DMS53 treated with DMSO at 0.1 percent for 48 hours (cell line): ENCODE measurements at regions not wholly inside any gene's neighbourhood (a gene's known extent, or its start where the extent isn't known, plus 50 kb on each side); places are given as distances from the start of the nearest gene placed in this dataset.
A peak's percentile ranks its signal among the peaks of the same experiment; 100 is the strongest.
"Not testable (repeated sequence)": the region's sequence is repeated elsewhere in the genome, so short reads cannot be mapped to it uniquely, and the experiment has no call there.

Source experiments
- DNase-seq: peaks from one replicate; lab custom pipeline; 2025; ENCODE audit not compliant: unreplicated experiment; lab: John Stamatoyannopoulos, UW

DNA sequence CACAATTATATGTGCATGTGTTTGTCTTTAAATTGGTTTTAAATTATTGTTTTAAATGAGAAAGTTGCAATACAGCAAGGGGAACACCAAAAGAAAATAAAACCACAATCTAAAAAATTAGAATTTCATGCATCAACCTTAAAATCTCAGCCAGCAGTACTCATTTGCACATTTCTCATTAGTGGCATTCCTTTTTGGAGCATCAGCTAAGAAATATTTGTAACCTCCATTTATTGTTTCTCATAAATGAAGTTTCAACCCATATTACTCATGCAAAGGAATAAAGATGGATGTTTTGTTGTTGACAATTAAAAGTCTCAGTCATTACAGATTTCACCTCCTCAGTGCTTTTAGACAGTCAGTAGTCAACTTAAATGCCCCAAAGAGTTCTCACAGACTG is 160.1 kb downstream of the TBX15 start:
- no peak for DNase-seq

DNA sequence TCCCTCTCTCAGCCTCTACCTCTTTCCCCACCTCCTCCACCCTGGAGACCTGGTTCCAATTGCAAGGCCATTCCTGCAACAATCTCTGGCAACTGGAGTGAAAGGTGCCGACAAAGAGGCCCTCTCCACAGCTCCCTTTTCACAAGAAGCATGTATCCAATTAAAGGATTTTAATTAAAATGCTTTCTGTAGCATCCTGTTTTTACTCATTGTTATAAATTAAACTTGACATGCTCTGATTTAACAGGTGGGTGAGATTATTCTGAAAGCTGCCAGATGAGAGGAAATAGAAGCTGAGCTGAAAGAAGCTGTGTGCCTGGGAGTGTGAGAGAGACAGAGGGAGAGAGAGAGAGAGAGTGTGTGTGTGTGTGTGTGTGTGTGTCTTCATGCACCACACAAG is 160.5 kb downstream of the TBX15 start:
- DNase-seq: no peak

DNA sequence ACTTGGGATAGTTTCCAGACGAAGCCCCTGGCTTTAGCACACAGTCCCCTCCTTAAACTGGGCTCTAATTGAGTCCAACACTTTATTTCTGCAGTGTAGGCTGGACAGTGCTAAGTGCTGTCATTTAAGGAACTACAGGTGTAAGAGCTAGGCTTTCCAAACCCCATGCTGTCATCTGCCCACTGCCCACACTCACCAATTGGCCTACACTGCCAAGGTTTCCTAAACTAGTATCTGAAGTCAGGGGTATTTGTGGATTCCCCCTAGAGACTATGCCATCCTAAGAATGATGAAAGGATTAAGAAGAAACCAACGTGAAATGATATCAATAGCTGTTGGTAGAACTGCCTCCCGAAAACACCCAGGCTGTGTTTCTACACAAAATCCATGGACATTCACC is 160.9 kb downstream of the TBX15 start:
- DNase-seq: no peak

DNA sequence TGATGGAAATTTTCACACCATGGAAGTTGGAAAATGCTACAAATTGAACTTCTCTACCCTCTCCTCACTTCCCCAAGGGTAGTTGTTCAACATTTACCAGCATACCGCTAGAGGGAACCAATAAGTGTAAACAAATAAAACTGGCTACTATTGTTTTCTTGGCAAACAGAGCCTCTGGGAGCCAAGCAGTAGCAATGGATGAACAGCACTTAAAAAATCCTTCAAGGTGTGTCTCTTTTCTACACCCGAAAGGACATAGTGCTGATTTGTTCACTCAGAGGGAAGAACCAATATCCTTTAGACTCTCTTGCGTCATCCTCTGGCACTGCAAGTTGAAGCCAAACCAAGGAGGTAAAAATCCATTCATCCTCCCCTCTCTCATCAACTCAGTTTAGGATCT is 161.5 kb downstream of the TBX15 start:
- no peak for DNase-seq

DNA sequence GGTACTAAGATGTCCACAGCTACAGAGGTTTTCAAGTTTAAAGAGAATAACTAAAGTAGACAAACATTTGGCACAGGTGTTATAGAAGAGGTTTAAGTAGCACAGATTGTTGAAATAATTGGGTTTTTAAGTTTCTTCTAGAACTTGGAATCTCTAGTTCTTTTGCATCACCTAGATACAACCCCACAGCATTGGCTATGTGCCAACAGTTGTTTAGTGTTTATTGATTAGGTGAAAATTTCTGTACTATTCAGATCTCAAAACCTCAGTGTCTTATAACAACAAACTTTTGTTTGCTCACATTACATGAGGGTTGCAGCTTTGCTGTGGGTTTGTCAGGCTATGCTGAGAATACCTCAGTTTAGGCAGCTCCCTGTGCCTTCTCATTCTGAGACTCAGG is 162.5 kb downstream of the TBX15 start:
- no peak for DNase-seq

DNA sequence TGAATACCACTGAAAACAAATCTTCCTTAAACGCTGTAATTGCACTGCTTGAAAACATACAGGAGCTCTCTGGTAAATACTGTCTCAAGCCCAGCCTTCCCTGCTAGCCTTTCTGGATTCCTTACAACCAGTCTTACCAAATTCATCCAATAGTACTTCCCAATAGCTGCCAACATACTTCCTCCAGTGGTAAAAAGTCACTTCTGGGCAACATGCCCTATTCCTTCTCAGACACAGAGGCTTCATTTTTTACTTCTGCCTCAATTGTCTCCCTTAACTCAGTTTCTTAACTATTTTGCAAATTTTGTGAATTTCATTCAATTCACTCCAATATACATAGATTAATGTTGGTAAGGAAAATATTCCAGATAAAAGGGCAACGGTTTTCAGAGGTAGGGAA is 166.3 kb downstream of the TBX15 start:
- no peak for DNase-seq

DNA sequence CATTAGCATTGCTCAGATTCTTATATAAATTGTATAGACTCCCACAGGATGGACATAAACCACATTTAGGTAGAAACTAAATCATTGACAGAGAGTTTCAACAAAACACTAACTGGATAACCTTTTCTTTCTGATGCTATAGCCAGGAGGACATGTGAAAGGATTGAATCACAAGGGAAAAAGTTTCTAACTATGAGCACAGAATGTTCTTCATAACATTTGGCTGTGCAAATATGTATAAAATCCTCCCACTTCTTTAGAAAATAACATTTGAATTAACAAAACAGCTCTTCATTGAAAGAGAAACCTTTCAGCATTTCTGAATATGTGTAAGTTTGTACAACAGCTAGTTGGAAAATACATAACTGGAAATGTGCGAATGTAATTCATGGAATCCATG is 167.3 kb downstream of the TBX15 start:
- no peak for DNase-seq

DNA sequence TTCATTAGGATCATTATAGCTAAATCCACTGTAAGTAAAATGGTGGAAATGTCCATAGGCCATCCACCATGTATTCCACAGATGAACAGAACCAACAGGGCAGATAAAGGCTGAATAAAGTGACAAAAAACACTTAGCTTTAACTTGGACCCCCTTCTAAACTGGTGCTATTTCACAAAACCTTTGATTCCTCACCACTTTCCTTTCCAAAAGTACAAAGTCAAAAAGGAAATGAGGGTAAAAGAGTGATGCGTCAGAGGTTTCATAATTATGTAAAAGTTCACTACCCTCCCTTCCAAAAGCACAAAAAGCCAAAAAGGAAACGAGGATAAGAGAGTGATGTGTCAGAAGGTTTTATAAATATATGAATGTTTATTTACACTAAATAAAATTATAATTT is 172.2 kb downstream of the TBX15 start:
- no peak for DNase-seq

DNA sequence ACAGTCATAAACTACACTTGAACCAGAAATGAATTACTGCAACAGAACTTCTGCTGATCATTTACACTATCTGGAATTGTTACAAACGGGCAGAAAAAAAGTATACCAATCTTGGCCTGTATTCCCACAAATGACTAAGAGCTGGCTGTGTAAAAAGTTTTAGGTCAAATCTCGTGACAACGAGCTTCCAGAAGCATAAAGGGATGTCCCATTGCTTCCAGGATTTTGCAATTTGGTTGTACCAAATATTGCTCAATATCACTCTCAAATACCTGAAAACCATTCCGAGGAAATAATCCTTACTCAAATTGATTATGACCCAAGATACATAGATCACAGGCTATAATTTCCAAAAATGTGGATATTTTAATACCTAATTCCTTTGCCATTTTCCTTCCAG is 175.6 kb downstream of the TBX15 start:
- DNase-seq: no peak

DNA sequence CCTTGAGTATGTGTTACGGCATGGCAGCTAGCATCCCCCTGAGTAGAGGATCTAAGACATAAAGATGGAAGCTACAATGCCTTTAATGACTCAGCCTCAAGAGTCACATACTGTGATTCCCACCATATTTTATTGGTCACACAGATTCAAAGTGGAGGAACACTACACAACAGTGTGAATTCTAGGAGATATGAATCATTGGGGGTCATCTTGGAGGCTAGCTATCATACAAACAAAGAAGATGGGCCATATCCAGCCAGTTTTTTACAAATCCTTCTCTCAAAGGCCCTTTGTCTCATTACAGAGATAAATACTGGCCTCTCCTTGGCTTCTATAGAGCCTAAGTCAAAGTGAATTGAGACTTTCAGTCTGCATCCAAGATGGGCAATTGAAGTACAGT is 177.0 kb downstream of the TBX15 start:
- DNase-seq: no peak

DNA sequence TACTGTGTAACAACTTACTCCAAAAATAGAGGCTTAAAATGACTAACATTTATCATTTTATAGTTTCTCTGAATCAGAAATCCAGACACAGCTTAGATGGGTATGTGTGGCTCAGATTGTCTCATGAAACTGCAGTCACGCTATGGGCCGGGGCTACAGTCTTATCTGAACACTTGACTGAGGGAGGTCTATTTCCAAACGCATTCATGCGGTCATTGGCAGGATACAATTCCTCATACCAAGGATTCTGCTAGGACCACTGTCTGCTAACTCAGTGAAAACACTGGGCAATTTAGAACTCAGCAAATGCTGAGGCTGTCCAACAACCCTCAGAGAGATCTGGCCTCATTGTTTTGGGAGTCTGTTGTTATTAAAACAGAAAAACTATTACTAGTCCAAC is 178.6 kb downstream of the TBX15 start:
- no peak for DNase-seq

DNA sequence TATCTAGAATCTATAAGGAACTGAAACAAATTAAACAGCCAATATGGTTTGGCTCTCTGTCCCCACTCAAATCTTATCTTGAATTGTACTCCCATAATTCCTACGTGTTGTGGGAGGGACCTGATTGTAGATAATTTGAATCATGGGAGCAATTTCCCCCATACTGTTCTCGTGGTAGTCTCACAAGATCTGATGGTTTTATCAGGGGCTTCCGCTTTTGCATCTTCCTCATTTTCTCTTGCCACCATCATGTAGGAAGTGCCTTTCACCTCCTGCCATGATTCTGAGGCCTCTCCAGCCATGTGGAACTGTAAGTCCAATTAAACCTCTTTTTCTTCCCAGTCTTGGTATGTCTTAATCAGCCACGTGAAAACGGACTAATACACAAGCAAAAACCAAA is 185.0 kb downstream of the TBX15 start:
- DNase-seq: not testable (repeated sequence)

DNA sequence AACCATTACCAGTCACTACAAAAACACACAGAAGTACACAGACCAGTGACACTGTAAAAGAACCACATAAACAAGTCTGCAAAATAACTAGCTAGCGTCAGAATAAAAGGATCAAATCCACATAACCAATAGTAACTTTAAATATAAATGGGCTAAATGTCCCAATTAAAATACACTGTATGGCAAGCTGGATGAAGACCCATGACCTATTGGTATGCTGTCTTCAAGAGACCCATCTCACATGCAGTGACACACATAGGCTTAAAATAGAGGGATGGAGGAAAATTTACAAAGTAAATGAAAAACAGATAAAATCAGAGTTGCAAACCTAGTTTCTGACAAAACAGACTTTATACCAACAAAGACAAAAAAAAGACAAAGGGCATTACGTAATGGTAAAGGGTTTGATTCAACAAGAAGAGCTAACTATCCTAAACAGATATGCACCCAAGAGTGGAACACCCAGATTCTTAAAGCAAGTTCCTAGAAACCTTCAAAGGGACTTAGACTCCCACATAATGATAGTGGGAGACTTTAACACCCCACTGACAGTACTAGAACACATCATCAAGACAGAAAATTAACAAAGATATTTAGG is 196.9 kb downstream of the TBX15 start:
- no peak for DNase-seq

DNA sequence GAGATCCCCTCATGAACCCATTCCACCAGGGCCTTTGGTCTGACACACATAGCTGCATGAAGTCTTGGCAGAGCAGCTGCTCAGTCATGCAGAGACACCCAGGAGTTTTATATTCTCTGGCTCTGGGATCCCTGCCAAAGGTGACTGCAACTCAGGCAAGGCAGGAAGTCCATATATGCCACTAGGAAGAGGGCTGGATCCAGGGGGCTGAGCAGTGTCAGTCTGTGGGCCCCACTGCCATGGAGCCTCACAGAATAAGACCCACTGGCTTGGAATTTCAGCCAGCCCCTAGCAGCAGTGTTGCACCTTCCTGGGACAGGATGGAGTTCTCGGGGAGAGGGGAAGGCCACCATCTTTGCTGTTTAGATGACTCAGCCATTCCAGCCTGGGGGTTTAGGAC is 199.7 kb downstream of the TBX15 start:
- peak; percentile 18 for DNase-seq

DNA sequence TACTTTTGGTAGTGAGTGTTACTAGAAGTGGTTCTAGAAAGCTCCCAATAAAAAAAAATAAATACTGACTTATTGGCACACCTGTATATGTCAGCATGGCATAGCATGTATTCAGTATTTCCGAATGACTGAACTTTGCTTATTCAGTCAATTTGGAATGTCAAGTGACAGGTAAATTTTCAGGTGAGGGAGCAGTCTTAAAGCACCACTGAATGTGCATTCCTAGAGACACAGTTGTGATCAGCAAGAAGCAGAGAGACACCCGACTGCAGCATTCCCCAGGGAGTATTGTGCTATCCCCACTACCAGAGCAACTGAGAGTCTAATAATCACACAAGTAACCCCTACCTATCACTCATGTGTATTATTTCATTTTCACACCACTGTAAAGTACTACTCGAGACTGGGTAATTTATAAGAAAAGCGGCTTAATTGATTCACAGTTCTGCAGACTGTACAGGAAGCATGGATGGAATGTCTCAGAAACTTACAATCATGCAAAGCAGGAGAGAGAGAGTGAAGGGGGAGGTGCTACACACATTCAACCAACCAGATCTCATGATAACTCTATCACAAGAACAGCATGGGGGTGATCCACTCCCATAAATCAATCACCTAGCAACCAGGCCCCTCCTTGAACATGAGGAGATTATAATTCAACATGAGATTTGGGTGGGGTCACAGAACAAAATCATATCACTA is 201.5 kb downstream of the TBX15 start:
- no peak for DNase-seq

DNA sequence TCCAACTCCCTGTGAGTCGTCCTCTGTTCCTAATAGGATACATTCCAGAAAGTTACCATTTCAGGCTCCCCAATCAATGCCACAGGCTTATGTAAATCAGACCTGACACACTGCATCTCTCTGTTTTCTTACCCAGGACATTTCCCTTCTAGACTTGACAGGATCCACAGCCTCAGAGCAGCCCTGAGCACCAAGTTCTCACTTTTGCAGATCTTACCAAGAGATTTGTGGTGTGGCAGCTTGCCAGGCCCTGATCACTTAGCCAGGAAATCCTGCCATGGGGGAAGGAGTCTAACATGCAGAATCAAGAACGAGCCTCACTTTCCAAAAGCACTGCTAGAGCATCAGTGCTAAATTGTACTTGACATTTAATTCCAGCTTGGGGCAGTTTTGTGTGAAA is 202.9 kb downstream of the TBX15 start:
- DNase-seq: no peak

DNA sequence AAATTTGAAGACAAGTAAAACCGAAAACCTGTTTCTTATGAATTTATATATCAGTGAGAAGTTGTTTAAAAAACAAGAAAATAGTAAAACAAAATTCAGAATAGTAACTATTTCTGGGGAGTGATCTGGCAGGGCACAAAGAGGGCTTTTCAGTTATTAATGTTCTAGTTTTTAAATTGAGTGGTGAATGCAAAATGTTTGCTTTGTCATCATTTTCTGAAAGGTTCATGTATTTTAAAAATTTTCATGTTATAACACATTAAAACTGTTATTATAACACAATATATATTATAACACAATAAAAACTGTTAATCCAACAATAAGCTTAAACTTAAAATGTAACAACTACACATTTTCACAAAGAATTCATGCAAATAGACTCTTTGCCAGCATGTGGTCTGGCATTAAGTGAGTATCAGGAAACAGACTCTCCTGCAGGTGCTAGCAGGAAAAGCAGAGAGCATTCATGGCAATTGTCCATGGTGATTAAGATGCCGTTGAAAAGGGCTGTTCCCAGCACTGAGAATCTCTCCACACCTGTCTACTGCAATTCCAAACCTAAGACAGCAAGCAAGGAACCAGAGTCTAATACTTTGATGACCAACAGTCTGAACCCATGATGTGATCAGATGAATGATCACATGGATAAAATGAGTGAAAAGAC is 204.9 kb downstream of the TBX15 start:
- DNase-seq: peak; percentile 25

DNA sequence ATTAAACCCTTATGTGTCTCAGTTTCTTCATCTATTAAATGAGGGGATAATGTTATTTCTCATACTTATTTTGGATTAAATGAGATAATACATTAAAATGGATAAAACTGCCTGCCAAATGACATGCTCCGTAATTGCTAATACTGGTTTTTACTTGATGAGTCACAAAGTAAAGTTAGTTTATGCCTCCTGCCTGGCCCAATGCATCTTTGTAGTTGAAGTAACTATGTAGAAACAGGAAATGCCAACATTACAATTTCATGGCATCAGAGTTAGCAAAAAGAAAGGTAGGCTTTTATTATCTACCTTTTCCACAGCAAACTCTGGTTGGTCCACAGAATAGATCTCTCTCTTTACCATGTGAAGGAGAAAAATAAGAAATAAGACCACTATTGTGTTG is 214.5 kb downstream of the TBX15 start:
- DNase-seq: no peak

DNA sequence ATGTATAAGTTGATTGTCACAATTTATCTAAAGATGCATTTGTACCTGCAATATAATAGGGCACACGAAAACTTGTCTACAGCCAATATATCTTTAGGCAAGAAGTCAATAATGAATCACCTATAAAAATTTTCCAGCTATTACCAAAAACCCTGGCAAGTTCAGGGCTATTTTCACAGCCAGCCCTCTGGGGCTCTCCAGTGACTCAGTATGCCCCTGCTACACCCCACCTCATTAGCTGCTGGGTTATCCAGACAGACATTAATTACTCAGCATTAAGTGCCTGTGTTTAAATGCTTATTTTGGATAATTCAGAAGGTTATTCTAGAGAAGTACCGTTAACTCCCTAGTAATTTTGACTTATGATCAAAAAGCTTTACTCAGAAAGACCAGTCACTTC is 220.2 kb downstream of the TBX15 start:
- no peak for DNase-seq

DNA sequence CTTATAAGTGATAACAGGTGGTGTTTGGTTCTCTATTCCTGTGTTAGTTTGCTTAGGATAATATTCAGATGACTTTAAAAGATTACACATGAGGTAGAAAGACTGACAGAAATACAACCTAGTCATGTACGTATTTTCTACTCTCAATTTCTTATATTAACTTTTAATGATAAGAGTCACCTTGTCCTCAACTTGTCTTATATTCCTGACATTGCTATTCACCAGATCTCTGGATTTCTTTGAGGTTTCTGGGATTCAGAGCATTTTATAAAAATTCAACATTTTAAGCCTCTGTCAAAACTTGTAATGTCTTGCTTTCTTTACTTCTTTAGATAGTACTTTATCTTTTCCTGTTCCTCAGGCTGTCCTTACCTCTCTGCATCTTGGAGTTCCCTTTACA is 234.2 kb downstream of the TBX15 start:
- no peak for DNase-seq

DNA sequence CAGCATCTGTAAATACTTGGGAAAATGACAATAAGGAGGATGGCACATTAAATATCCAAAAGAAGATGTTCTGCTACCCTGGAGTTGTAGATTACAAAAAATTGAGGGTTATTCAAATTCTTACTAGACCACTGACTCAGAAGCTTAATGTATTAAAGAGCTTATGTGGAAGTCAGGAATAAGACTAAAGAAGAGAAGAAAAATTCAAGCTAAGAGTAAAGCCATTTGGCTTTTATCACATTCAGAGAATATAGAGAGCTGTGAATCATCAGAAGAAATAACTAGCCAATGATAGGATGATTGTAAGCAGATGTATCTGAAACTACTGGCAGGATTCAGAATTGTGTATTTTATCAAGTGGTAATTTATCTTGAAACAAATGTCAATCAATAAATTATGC is 237.0 kb downstream of the TBX15 start:
- DNase-seq: no peak

DNA sequence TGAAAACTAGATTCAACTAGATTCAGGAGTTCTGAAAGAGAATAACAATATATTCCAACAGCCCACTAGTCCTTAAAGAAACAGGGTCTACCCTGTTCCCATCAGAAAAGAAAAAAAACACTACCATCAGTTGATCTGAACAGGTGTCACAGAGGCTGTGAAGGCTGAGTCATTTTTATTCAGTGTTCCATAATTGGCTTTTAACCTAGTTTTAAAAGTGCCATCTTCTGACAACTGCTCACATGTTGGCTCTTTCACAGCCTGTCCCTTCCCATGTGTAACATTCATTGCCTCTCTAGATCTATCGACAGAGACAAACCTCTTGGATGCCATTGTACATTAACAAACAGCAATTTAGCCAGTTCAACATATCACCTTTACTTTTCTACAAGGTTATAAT is 243.7 kb downstream of the TBX15 start:
- no peak for DNase-seq

DNA sequence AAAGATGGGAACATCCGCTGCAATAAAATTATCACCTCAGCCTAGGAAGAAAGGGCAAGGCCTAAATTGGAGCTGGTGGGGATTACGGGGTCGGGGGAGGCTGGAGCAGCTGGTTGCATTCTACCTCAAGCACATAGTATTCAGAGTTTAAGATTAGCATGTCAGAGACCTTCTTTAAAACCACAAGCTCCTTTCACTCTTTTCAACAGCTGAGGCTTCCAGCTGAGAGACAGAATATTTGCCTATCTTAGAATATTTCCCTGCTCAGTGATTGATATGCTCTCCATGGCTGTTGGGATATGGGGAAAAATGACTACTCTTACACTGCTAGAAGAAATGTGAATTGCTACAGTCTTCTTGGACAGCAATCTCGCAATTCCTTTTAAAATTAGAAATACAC is 248.6 kb downstream of the TBX15 start:
- no peak for DNase-seq
